ENCODE measurements at regions not wholly inside any gene's neighbourhood (a gene's known extent, or its start where the extent isn't known, plus 50 kb on each side); places are given as distances from the start of the nearest gene placed in this dataset.

- TF ChIP-seq TAF1 (IDR thresholded peaks at IDR 0.05; ENCODE audit: borderline replicate concordance, low read depth, low read length) (no peak), POLR2AphosphoS5 (IDR thresholded peaks at IDR 0.05; ENCODE audit: low read depth, low read length) (no peak), POLR2A (IDR thresholded peaks at IDR 0.05; ENCODE audit: low read depth, low read length) (no peak)
These were observed 79.6 kb upstream of the OTOGL start for GRCh38 chr12:80019691-80020090.
